HG03565 (cell line): ENCODE measurements at regions not wholly inside any gene's neighbourhood (a gene's known extent, or its start where the extent isn't known, plus 50 kb on each side); places are given as distances from the start of the nearest gene placed in this dataset.
"Not testable (repeated sequence)": the region's sequence is repeated elsewhere in the genome, so short reads cannot be mapped to it uniquely, and the experiment has no call there.

ENCODE experiments used
- ATAC-seq: cut with Tn5 transposase; IDR thresholded peaks from one replicate; pipeline ENCODE4 v1.9.1; 2021; ENCODE audit warnings: mild to moderate bottlenecking, moderate library complexity; ENCODE audit not compliant: unreplicated experiment

DNA sequence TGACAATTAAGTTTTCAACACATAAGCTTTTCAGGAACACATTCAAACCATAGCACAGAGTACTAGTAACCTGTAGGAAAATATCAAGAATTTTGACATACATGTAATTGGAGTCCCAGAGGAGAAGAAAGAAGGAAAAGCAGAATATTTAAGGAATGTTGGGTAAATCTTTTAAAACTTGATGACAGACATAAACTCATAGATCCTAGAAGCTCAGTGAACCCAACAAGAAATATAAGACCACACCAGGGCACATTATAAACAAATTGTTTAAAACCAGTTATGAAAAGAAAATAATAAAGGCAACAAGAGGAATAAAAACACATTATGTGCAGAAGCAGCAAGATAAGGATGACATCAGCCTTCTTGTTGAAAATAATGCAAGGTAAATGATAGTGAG, 151.5 kb upstream of the ATXN1 start:
- no peak for ATAC-seq

- no peak for ATAC-seq
Observed at GRCh38 chr6:16911088-16911487, 149.8 kb upstream of the ATXN1 start.

- ATAC-seq, result no peak
Observed at GRCh38 chr6:16909658-16910360, 148.5 kb upstream of the ATXN1 start.

DNA sequence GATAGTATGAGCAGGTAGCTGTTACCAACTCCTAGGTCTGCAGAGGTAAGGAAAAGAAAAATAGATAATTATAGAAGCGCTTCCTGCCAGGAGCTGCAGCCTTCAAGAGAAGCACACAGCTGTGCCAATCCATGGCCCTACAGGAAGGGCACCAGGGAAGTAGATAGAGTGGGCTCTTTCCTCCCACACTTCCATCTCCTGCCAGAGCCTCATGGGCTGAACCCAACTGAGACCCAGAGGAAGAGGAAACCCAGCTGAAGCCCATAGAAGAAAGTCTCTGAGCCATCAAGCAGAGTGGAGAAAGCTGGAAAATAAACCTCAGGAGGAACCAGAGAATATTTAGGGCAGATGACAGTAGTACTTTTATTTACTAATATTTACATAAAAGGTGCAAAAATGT, 146.7 kb upstream of the ATXN1 start:
- ATAC-seq, result no peak

DNA sequence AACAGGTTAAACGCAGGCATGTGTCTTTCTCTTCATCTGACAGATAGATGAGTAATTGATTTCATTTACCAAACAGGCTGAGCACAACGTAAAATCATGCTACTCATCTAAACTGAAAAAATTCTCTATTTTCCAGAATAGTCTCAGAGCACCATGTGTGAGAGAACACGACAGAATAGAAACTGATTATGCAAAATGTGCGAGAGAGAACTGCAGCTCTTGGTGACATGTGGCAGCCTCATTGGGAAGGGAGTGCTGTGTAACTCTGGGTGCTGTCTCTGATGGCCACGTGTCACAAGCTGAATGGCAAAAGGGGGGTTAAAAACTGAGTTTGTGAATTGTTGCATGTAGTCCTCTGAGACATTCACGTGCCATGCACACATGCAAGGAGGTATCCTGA, 143.7 kb upstream of the ATXN1 start:
- no peak for ATAC-seq

DNA sequence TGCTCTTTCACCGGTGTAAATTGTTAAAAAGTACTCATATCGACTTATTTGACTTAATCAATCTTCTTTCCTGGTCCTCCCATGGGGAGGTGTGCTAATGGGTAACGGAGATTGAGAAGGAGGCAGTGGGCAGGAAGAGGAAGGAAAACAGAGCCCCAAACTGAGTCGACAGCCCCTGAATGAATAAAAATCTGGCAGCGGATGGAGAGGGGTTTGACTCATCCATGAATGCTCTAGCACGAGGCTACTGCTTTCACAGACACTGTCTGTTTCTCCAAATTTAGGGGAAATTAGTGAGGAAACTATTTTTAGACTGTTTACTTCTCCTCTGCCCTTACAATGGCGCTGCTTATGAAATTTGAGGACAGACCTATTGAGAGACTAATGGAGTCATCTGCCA, 142.2 kb upstream of the ATXN1 start:
- ATAC-seq, result no peak

GRCh38 chr6:16902502-16902901, 141.2 kb upstream of the ATXN1 start:
- ATAC-seq, result no peak

GRCh38 chr6:16901782-16902181, 140.5 kb upstream of the ATXN1 start:
- ATAC-seq, result no peak

- ATAC-seq, result no peak
Observed at GRCh38 chr6:16901306-16901705, 140.0 kb upstream of the ATXN1 start.

- ATAC-seq, result no peak
Observed at GRCh38 chr6:16898640-16899396, 137.6 kb upstream of the ATXN1 start.

GRCh38 chr6:16897669-16898068, 136.4 kb upstream of the ATXN1 start:
- no peak for ATAC-seq

DNA sequence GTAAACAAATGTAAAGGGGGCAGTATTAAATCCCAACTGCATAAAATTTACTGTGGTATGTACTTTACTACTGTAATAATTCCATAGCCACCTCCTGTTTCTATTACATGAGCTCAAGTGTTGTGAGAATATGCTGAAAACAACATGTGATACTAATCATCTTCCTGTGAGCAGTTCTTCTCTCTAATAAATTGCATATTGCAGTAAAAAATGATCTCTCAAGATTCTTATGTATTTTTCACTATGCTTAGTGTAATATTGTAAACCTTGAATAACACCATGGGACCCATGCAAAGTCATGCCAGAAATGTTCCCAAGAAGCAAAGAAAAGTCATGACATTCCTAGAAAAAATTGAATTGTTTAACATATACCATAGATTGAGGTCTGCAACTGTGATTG, 133.0 kb upstream of the ATXN1 start:
- ATAC-seq, result no peak

GRCh38 chr6:16891110-16891509, 129.8 kb upstream of the ATXN1 start:
- not testable (repeated sequence) for ATAC-seq

- ATAC-seq, result no peak
Observed at GRCh38 chr6:16885411-16886160, 124.3 kb upstream of the ATXN1 start.

- no peak for ATAC-seq
Observed at GRCh38 chr6:16884526-16884925, 123.3 kb upstream of the ATXN1 start.

GRCh38 chr6:16883414-16883813, 122.2 kb upstream of the ATXN1 start:
- ATAC-seq, result no peak

DNA sequence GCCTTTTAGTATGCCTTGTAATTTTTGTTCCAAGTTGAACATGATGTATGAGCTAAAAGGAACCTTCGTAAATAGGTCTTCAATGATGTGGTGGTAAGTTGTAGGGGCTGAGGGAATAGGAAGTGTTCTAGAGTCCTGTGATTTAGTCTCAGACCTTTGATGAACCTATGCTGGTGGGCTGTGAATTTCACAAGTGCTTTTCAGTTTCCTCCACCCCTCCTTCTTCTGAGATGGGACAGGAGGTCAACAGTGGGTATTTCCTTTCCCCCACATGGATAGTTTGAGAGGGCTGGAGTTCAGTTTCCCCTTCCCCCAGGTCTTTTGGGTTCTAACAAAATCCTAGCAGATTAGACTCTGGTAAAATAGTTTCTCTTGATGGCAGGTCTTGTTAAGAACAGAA, 121.0 kb upstream of the ATXN1 start:
- no peak for ATAC-seq

DNA sequence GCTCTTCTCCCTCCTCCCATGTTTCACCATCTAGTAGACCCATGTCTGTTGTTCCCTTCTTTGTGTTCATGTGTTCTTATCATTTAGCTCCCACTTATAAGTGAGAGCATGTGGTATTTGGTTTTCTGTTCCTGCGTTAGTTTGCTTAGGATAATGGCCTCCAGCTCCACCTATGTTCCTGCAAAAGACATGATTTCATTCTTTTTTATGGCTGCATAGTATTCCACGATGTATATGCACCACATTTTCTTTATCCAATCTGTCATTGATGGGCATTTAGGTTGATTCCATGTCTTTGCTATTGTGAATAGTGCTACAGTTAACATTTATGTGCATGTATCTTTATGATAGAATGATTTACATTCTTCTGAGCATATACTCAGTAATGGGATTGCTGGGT, 115.6 kb upstream of the ATXN1 start:
- ATAC-seq, result not testable (repeated sequence)

- no peak for ATAC-seq
Observed at GRCh38 chr6:16876201-16876600, 114.9 kb upstream of the ATXN1 start.

GRCh38 chr6:16873698-16874097, 112.4 kb upstream of the ATXN1 start:
- no peak for ATAC-seq

DNA sequence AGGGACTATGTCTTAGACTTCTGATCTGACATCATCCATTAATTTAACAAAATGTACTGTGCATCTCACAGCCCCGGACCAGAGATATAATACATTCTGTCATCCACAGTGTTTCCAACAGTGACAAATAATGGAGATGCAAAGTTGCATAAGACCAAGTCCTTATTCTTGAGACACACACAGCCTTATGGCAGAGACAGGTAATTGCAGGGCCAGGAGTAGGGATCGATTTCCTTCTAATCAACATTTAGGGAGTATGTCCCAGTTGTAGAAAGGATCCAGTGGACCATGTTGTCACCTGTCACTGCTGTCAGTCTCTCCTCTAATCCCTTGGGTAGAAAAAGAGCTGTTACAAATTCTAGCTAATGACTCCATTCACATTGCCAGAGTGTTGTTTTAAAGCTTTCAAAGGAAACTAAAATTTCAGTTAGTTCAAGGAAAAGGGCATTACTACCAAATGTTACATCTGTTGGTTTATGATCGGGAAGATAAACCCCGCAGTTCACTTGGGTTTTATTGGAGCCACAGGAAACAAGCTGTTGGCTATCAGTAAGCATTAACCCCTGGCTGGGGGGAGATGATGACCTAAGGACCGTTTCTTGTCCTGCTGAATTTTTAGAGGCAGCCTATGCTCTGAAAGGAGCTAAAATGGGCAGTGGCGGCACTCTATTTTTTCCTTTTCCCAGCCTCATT, 111.4 kb upstream of the ATXN1 start:
- ATAC-seq, result no peak
